Gastrocnemius medialis (tissue), 4 donors: ENCODE measurements at regions not wholly inside any gene's neighbourhood (a gene's known extent, or its start where the extent isn't known, plus 50 kb on each side); places are given as distances from the start of the nearest gene placed in this dataset.
A peak's percentile ranks its signal among the peaks of the same experiment; 100 is the strongest.

Experiments used
- ATAC-seq, 2 donors: fragments of 150-250 bp; one replicate each; pipeline ENCODE4 v1.9.1; 2016
- DNase-seq, 2 donors: peaks; one replicate each; pipeline ENCODE4 v3.0.0-alpha.2; 2019
- H3K27ac ChIP-seq, 4 donors: fragments of 200-600 bp; sonication (generic); 1 replicate in 1 of 4; 2 replicates in 3 of 4; pipeline ENCODE4 v1.5.1; 2016 to 2018; ENCODE audit warnings: mild to moderate bottlenecking in 2 of 4, moderate library complexity in 1 of 4
- H3K27me3 ChIP-seq, 3 donors: fragments of 200-600 bp; sonication (generic) in 2 of 3; 1 replicate in 1 of 3; 2 replicates in 2 of 3; pipeline versions ENCODE4 v1.5.1 to v1.6.0; 2016 to 2019; ENCODE audit warnings: mild to moderate bottlenecking in 1 of 3, moderate library complexity in 1 of 3
- H3K36me3 ChIP-seq, 2 donors: fragments of 200-600 bp; sonication (generic) in 1 of 2; one replicate each; pipeline ENCODE4 v1.5.1; 2017 to 2018
- H3K4me1 ChIP-seq, 2 donors: fragments of 200-600 bp; sonication (generic) in 1 of 2; one replicate each; pipeline ENCODE4 v1.5.1; 2016 to 2017; ENCODE audit warnings: mild to moderate bottlenecking in 2 of 2
- H3K4me3 ChIP-seq, 4 donors: fragments of 200-600 bp; sonication (generic) in 3 of 4; 1 replicate in 1 of 4; 2 replicates in 3 of 4; pipeline ENCODE4 v1.5.1; 2016 to 2019; ENCODE audit warnings: mild to moderate bottlenecking in 2 of 4
- H3K9me3 ChIP-seq, 3 donors: fragments of 200-600 bp; sonication (generic) in 2 of 3; 1 replicate in 1 of 3; 2 replicates in 2 of 3; pipeline ENCODE4 v1.5.1; 2016 to 2019
- POLR2A ChIP-seq, 2 donors: fragments of 450-650 bp; IDR thresholded peaks; one replicate each; pipeline ENCODE4 v1.6.1; 2017; ENCODE audit warnings: antibody characterized with exemption in 2 of 2, mild to moderate bottlenecking in 2 of 2, moderate library complexity in 2 of 2
- in situ Hi-C, 4 donors: fragments of 200-750 bp; cut with MboI; loops; one replicate each; pipeline versions ENCODE4 v1.15.0 to v1.8.0; 2017; ENCODE audit warnings: low sequenced_read_pairs in 4 of 4
- intact Hi-C: fragments of 100-400 bp; cut with DNase I; formaldehyde crosslinking; loops from one replicate; pipeline ENCODE4 v1.15.1; 2023; ENCODE audit warnings: low total_unique reads
- TF ChIP-seq, protein P1 (sequence below), 5 experiments: fragments of 450-650 bp in 3 of 5; fragments of 200-600 bp in 2 of 5; sonication (generic) in 2 of 5; IDR thresholded peaks in 4 of 5; conservative IDR thresholded peaks in 1 of 5; 1 replicate in 4 of 5; 2 replicates in 1 of 5; pipeline ENCODE4 v1.5.1; 2016 to 2019; ENCODE audit warnings: antibody characterized with exemption in 5 of 5, mild to moderate bottlenecking in 3 of 5, moderate library complexity in 3 of 5

DNA sequence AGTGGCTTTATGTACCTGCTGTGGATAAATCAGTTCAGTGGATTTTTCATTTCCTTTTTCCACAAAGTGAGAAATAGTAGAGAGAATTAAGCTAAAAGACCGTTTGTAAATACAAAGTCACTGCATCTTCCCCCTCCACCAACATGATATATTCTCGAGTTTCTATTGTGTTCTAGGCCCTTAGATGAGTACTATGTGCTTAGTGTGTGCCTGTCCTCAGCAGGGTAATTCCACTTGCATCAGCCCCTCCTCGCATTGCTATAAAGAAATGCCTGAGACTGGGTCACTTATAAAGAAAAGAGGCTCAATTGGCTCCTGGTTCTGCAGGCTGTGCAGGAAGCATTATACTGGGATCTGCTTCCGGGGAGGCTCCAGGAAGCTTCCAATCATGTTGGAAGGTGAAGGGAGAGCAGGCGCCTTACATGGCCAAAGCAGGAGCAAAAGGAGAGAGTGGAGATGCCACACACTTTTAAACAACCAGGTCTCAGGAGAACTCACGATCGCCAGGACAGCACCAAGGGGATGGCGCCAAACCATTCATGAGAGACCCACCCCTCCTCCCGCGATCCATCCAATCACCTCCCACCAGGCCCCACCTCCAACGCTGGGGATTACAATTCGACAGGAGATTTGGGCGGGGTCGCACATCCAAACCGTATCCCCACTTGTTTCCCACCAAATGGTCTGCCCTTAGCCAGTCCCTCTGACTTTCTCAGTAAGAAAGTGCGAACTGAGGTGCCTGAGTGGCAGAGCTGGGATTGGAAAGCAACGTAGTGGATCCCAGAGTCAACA lies 102.3 kb upstream of the ABCC4 start:
- no peak for TF ChIP-seq POLR2A (IDR thresholded peaks at IDR 0.05)
- TF ChIP-seq, protein P1, sequence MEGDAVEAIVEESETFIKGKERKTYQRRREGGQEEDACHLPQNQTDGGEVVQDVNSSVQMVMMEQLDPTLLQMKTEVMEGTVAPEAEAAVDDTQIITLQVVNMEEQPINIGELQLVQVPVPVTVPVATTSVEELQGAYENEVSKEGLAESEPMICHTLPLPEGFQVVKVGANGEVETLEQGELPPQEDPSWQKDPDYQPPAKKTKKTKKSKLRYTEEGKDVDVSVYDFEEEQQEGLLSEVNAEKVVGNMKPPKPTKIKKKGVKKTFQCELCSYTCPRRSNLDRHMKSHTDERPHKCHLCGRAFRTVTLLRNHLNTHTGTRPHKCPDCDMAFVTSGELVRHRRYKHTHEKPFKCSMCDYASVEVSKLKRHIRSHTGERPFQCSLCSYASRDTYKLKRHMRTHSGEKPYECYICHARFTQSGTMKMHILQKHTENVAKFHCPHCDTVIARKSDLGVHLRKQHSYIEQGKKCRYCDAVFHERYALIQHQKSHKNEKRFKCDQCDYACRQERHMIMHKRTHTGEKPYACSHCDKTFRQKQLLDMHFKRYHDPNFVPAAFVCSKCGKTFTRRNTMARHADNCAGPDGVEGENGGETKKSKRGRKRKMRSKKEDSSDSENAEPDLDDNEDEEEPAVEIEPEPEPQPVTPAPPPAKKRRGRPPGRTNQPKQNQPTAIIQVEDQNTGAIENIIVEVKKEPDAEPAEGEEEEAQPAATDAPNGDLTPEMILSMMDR (IDR thresholded peaks at IDR 0.05 in 4 of 5, conservative IDR thresholded peaks at IDR 0.05 in 1 of 5) = no peak
- in situ Hi-C loops = loop anchor here in 3 of 4 donors (5.0 to 25.0 kb wide), 3 partner anchors 206 to 741 kb away; no protein-coding TSS in a partner anchor
- DNase-seq (no peak), ATAC-seq (no peak)
- no peaks in the 10 kb centered on the region for H3K36me3 ChIP-seq
- peak overlapping the region; percentile 22 to 60 (median 48) for H3K4me3 ChIP-seq
- H3K9me3 ChIP-seq = no peaks in the 10 kb centered on the region
- H3K4me1 ChIP-seq = peaks cover 0 to 5% of the 10 kb centered on the region in 2 donors
- intact Hi-C loops = loop anchor here (1.0 to 10.0 kb wide), 3 partner anchors 107 to 729 kb away; no protein-coding TSS in a partner anchor
- no peak overlapping the region for H3K27ac ChIP-seq
- no peaks in the 10 kb centered on the region for H3K27me3 ChIP-seq

DNA sequence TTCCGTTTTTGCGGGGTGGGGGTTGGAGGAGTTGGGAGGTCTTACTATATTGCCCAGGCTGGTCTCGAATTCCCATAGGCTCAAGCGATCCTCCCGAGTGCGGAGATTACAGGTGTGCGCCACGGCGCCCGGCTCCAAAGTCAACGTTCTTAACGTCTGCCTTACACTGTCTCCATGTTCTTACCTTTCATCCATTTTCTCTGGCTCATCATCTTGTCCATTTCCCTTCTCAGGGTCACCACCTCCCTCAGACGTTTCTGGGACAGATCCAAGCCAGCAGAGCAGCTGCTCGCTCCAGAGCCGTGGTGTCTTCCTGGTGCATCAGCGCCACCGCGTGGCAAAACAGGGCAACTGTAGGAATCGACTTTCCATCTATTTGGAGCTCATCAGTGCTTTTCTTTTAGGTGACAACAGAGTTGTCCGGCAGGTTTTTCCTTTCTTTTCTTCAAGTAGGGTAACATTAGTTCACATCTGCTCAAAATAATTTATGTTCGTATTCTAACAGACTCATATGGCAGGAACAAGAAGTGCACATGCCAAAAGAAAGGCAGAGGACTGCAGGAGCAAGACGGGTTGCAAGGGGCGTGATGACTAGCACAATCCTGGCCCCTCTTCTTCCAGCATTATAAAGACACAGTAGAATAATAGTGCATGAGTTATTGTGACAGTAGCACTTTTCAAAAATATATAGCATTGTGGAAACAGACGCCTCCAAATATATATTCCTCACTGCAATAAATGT lies 103.1 kb upstream of the ABCC4 start:
- no peak for TF ChIP-seq POLR2A (IDR thresholded peaks at IDR 0.05)
- TF ChIP-seq, protein P1 (IDR thresholded peaks at IDR 0.05 in 4 of 5, conservative IDR thresholded peaks at IDR 0.05 in 1 of 5) = peak; percentile 85 to 93 (median 92)
- in situ Hi-C loops (loop anchor here in 3 of 4 donors (5.0 to 25.0 kb wide), 3 partner anchors 207 to 742 kb away; no protein-coding TSS in a partner anchor), intact Hi-C loops (loop anchor here (1.0 to 10.0 kb wide), 3 partner anchors 108 to 730 kb away; no protein-coding TSS in a partner anchor)
- Histone ChIP-seq H3K36me3 (no peaks in the 10 kb centered on the region), H3K27me3 (no peaks in the 10 kb centered on the region), H3K4me3 (peak overlapping the region; percentile 22 to 60 (median 48)), H3K4me1 (peaks cover 0 to 5% of the 10 kb centered on the region in 2 donors), H3K27ac (no peak overlapping the region), H3K9me3 (no peaks in the 10 kb centered on the region)
- peak; percentile 50 to 69 for DNase-seq
- ATAC-seq = peak; percentile 88 to 91

DNA sequence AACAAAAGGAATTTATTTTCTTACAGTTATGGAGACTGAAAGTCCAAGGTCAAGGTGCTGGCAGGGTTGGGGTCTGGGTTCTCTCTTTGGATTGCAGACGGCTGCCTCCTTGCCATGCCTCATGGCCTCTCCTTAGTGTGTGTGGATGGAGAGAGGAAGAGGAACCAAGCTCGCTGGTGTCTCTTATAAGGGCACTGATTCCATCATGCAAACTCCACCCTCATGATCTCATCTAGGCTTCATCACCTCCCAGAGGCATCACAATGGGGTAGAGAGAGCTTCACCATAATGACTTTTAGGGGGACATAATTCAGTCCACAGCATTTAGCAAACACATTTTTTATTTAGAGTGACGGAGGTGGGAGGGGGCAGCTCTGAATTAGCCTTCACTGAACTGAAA lies 104.9 kb upstream of the ABCC4 start:
- H3K4me3 ChIP-seq = no peak overlapping the region
- no peaks in the 10 kb centered on the region for H3K27me3 ChIP-seq
- no peaks in the 10 kb centered on the region for H3K9me3 ChIP-seq
- no peak overlapping the region for H3K27ac ChIP-seq
- in situ Hi-C loops (loop anchor here in 2 of 4 donors (5.0 to 25.0 kb wide), 2 partner anchors 214 to 744 kb away; no protein-coding TSS in a partner anchor), intact Hi-C loops (loop anchor here (10.0 kb wide), 1 partner anchor 731 kb away; no protein-coding TSS in a partner anchor)
- no peaks in the 10 kb centered on the region for H3K36me3 ChIP-seq
- no peak for DNase-seq
- ATAC-seq = no peak
- no peak for TF ChIP-seq POLR2A (IDR thresholded peaks at IDR 0.05)
- TF ChIP-seq, protein P1 (IDR thresholded peaks at IDR 0.05 in 4 of 5, conservative IDR thresholded peaks at IDR 0.05 in 1 of 5) = no peak
- H3K4me1 ChIP-seq = peaks cover 0 to 5% of the 10 kb centered on the region in 2 donors

DNA sequence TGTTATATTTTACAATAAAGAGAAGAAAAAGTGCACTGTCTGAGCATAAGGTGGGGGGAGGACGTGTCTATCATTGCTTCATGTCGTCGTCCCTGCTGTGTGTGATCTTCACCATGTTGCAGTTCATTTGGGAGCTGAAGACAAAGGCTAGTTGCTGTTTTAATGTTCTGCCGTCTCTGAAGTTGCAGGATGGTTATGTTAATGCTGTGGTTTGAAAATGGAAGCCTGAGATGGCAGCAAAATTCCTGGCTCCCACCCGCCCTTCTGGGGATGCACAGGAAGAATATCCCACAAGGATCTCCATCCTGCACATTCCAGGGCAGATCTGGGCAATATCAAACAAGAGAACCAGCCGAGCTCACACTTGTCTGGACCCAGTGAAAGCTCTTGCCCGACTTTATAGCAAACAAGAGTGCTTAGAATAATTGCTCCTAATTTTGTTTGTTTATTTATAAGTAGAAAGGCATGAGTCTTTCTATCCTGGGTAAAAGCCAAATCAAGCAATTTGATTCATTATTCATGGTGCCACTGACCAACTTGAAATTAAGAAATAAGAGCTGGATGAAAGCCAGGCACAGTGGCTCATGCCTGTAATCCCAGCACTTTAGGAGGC lies 110.3 kb upstream of the ABCC4 start:
- in situ Hi-C loops = loop anchor here in 1 of 4 donors (25.0 kb wide), 1 partner anchor 749 kb away; no protein-coding TSS in a partner anchor
- intact Hi-C loops = no loop called here

More for the DNA sequence above, 110.3 kb upstream of the ABCC4 start:
- no peak overlapping the region for H3K4me3 ChIP-seq
- DNase-seq (no peak), ATAC-seq (no peak)
- H3K36me3 ChIP-seq = no peaks in the 10 kb centered on the region
- H3K27me3 ChIP-seq = no peaks in the 10 kb centered on the region
- no peaks in the 10 kb centered on the region for H3K9me3 ChIP-seq
- no peaks in the 10 kb centered on the region for H3K4me1 ChIP-seq
- H3K27ac ChIP-seq = no peak overlapping the region
- TF ChIP-seq, protein P1 (IDR thresholded peaks at IDR 0.05 in 4 of 5, conservative IDR thresholded peaks at IDR 0.05 in 1 of 5) = no peak
